ENCODE measurements at regions not wholly inside any gene's neighbourhood (a gene's known extent, or its start where the extent isn't known, plus 50 kb on each side); places are given as distances from the start of the nearest gene placed in this dataset.

DNA sequence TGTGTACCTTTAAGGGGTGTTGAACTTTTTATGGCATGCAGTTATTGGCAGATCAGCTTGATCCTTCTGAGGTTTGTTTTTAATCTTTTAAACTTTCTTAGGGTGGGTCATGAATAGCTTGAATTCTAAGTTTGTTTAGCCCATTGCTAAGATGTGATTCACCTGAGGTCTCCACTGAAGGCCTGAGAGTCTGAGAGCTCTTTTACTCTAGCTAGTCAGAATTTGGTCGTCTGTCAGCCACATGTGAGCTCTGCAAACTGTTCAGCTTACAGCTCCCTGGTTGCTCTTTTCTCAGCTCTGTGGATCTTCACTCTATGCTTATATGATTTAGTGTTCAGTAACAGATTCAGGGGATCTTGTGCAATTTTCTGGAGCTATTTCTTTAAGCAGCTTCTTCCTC is 161.3 kb downstream of the ABHD5 start:
- peaks cover 0 to 34% (median 0%) of the 10 kb centered on the region in 4 donors for H3K27me3 ChIP-seq
- no peaks in the 10 kb centered on the region for H3K36me3 ChIP-seq
- H3K9me3 ChIP-seq = peaks cover 0 to 8% (median 0%) of the 10 kb centered on the region in 3 donors
- intact Hi-C loops (cut with DNase I) = no loop called here
- DNase-seq = no peak
- WGBS, 2 donors = 21 to 23% methylated on average over 1 of the region's 1 CpG
- no peak overlapping the region for H3K27ac ChIP-seq
- no peaks in the 10 kb centered on the region for H3K4me1 ChIP-seq
- TF ChIP-seq, protein P1, sequence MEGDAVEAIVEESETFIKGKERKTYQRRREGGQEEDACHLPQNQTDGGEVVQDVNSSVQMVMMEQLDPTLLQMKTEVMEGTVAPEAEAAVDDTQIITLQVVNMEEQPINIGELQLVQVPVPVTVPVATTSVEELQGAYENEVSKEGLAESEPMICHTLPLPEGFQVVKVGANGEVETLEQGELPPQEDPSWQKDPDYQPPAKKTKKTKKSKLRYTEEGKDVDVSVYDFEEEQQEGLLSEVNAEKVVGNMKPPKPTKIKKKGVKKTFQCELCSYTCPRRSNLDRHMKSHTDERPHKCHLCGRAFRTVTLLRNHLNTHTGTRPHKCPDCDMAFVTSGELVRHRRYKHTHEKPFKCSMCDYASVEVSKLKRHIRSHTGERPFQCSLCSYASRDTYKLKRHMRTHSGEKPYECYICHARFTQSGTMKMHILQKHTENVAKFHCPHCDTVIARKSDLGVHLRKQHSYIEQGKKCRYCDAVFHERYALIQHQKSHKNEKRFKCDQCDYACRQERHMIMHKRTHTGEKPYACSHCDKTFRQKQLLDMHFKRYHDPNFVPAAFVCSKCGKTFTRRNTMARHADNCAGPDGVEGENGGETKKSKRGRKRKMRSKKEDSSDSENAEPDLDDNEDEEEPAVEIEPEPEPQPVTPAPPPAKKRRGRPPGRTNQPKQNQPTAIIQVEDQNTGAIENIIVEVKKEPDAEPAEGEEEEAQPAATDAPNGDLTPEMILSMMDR (IDR thresholded peaks at IDR 0.05) = no peak
- TF ChIP-seq POLR2A (IDR thresholded peaks at IDR 0.05) = no peak
- H3K4me3 ChIP-seq = no peak overlapping the region

DNA sequence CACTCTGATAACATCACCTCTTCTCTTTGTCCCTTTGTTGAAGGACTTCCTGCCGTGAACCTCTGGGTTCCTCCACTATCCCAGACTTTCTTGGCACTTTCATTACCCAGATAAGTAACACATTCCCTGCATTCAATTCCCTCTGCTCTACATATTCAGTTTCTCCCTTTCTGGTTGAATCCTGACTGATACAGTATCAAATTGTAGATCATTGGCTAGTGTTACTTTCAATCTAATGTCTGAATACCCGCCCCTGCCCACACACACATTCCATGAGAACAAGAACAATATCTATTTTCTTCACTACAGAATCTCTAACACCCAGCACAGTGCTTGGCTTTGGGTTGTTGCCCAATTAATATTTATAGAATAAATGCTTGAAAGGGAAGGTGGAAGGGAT is 163.5 kb downstream of the ABHD5 start:
- no peak for TF ChIP-seq POLR2A (IDR thresholded peaks at IDR 0.05)
- TF ChIP-seq, protein P1 (IDR thresholded peaks at IDR 0.05) = no peak
- Histone ChIP-seq H3K4me3 (no peak overlapping the region), H3K27me3 (peaks cover 0 to 56% (median 2%) of the 10 kb centered on the region in 4 donors), H3K27ac (no peak overlapping the region), H3K4me1 (no peaks in the 10 kb centered on the region), H3K9me3 (no peaks in the 10 kb centered on the region), H3K36me3 (no peaks in the 10 kb centered on the region)
- intact Hi-C loops (cut with DNase I) = no loop called here
- DNase-seq = no peak
- 77 to 85% methylated on average over 2 of the region's 2 CpGs for WGBS, 2 donors

GRCh38 chr3:43854916-43855315 is 164.2 kb downstream of the ABHD5 start:
- no peaks in the 10 kb centered on the region for H3K4me1 ChIP-seq
- no peaks in the 10 kb centered on the region for H3K9me3 ChIP-seq
- no peak overlapping the region for H3K27ac ChIP-seq
- intact Hi-C loops (cut with DNase I) = no loop called here
- no peak for TF ChIP-seq POLR2A (IDR thresholded peaks at IDR 0.05)
- WGBS, 2 donors = 57 to 66% methylated on average over 4 to 5 of the region's 6 CpGs
- no peak overlapping the region for H3K4me3 ChIP-seq
- no peak for DNase-seq
- H3K27me3 ChIP-seq = peaks cover 0 to 62% (median 2%) of the 10 kb centered on the region in 4 donors
- no peaks in the 10 kb centered on the region for H3K36me3 ChIP-seq

- Histone ChIP-seq H3K9me3 (no peaks in the 10 kb centered on the region), H3K4me3 (no peak overlapping the region), H3K27me3 (peaks cover 0 to 68% (median 2%) of the 10 kb centered on the region in 4 donors), H3K36me3 (no peaks in the 10 kb centered on the region), H3K4me1 (no peaks in the 10 kb centered on the region), H3K27ac (no peak overlapping the region)
- 19 to 28% methylated on average over 2 to 3 of the region's 3 CpGs for WGBS, 2 donors
- TF ChIP-seq, protein P1 (IDR thresholded peaks at IDR 0.05) = peak in 5 of 6 experiments; percentile 24 to 68 (median 56)
- no peak for TF ChIP-seq POLR2A (IDR thresholded peaks at IDR 0.05)
- intact Hi-C loops (cut with DNase I) = no loop called here
- DNase-seq = no peak
Observed at GRCh38 chr3:43855674-43856299, 165.0 kb downstream of the ABHD5 start.

DNA sequence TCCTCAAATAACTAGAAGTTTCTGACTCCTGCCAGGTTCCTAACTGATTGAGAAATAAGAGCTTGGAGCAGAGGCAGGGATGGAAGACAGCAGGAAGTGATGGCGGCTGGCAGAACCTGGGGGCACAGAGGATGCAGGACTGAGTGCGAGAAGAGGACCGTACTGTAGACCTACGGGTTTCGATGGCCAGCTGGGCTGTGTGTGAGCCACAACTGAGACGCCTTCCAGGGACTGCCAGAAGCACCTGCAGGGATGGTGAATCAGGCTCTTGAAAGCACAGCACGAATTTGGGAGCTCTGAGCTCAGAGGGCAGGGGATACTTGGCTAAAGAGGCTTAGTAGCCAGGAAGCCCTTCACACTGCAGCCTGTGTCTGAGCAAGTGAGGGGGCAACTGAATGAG is 165.6 kb downstream of the ABHD5 start:
- no peaks in the 10 kb centered on the region for H3K9me3 ChIP-seq
- no peaks in the 10 kb centered on the region for H3K36me3 ChIP-seq
- H3K27me3 ChIP-seq = peaks cover 0 to 68% (median 2%) of the 10 kb centered on the region in 4 donors
- intact Hi-C loops (cut with DNase I) = no loop called here
- 67 to 71% methylated on average over 5 to 6 of the region's 7 CpGs for WGBS, 2 donors
- DNase-seq = no peak
- H3K4me3 ChIP-seq = no peak overlapping the region
- TF ChIP-seq, protein P1 (IDR thresholded peaks at IDR 0.05) = no peak
- no peak for TF ChIP-seq POLR2A (IDR thresholded peaks at IDR 0.05)
- H3K4me1 ChIP-seq = no peaks in the 10 kb centered on the region
- no peak overlapping the region for H3K27ac ChIP-seq

DNA sequence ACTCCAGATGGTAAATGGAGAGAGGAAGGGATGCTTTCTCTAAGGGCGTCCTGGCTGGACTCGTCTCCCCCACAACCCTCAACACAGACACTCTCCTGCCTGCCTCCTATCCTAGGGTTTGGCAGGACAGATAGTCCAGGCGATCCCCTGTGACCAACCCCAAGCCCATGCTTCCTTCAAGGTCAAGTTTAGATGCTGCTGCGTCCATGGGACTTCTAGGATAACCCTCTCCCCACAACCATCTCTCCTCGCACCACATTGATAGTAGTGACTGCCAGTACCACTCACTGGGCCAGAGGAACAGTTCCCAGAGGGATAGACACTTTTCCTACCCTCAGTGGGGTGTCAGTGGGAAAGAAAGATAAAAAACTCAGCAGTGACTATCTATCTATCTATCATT is 166.0 kb downstream of the ABHD5 start:
- Histone ChIP-seq H3K9me3 (no peaks in the 10 kb centered on the region), H3K27me3 (peaks cover 0 to 71% (median 2%) of the 10 kb centered on the region in 4 donors), H3K27ac (no peak overlapping the region), H3K36me3 (no peaks in the 10 kb centered on the region), H3K4me1 (no peaks in the 10 kb centered on the region), H3K4me3 (no peak overlapping the region)
- no peak for DNase-seq
- TF ChIP-seq, protein P1 (IDR thresholded peaks at IDR 0.05) = no peak
- no peak for TF ChIP-seq POLR2A (IDR thresholded peaks at IDR 0.05)
- WGBS, 2 donors = 82 to 90% methylated on average over 5 of the region's 5 CpGs
- intact Hi-C loops (cut with DNase I) = no loop called here
